ENCODE measurements at regions not wholly inside any gene's neighbourhood (a gene's known extent, or its start where the extent isn't known, plus 50 kb on each side); places are given as distances from the start of the nearest gene placed in this dataset.
A peak's percentile ranks its signal among the peaks of the same experiment; 100 is the strongest.

- TF ChIP-seq CTCF (IDR thresholded peaks at IDR 0.05; ENCODE audit: insufficient read depth, low read depth, low read length, missing control alignments): no peak
- H3K4me3 ChIP-seq (ENCODE audit: low read length): no peak overlapping the region
- no peak for DNase-seq (ENCODE audit: low read depth)
Measured at GRCh38 chr13:64311948-64312347, 2896.3 kb upstream of the PCDH20 start.

GRCh38 chr13:64311112-64311511 is 2895.5 kb upstream of the PCDH20 start:
- no peak overlapping the region for H3K4me3 ChIP-seq (ENCODE audit: low read length)
- no peak for TF ChIP-seq CTCF (IDR thresholded peaks at IDR 0.05; ENCODE audit: insufficient read depth, low read depth, low read length, missing control alignments)
- DNase-seq (ENCODE audit: low read depth): no peak

GRCh38 chr13:64305246-64305645 is 2889.6 kb upstream of the PCDH20 start:
- H3K4me3 ChIP-seq (ENCODE audit: low read length): no peak overlapping the region
- peak; percentile 49 for DNase-seq (ENCODE audit: low read depth)
- no peak for TF ChIP-seq CTCF (IDR thresholded peaks at IDR 0.05; ENCODE audit: insufficient read depth, low read depth, low read length, missing control alignments)

- H3K4me3 ChIP-seq (ENCODE audit: low read length): no peak overlapping the region
- DNase-seq (ENCODE audit: low read depth): no peak
- TF ChIP-seq CTCF (IDR thresholded peaks at IDR 0.05; ENCODE audit: insufficient read depth, low read depth, low read length, missing control alignments): no peak
Measured at GRCh38 chr13:64300239-64300638, 2884.6 kb upstream of the PCDH20 start.

- TF ChIP-seq CTCF (IDR thresholded peaks at IDR 0.05; ENCODE audit: insufficient read depth, low read depth, low read length, missing control alignments): no peak
- H3K4me3 ChIP-seq (ENCODE audit: low read length): no peak overlapping the region
- peak; percentile 10 for DNase-seq (ENCODE audit: low read depth)
Measured at GRCh38 chr13:64293923-64294322, 2878.3 kb upstream of the PCDH20 start.

GRCh38 chr13:64289702-64290101 is 2874.1 kb upstream of the PCDH20 start:
- TF ChIP-seq CTCF (IDR thresholded peaks at IDR 0.05; ENCODE audit: insufficient read depth, low read depth, low read length, missing control alignments): no peak
- DNase-seq (ENCODE audit: low read depth): no peak
- no peak overlapping the region for H3K4me3 ChIP-seq (ENCODE audit: low read length)

GRCh38 chr13:64283926-64284325 is 2868.3 kb upstream of the PCDH20 start:
- DNase-seq (ENCODE audit: low read depth): no peak

More at GRCh38 chr13:64283926-64284325, 2868.3 kb upstream of the PCDH20 start:
- no peak for TF ChIP-seq CTCF (IDR thresholded peaks at IDR 0.05; ENCODE audit: insufficient read depth, low read depth, low read length, missing control alignments)
- no peak overlapping the region for H3K4me3 ChIP-seq (ENCODE audit: low read length)

Data from epithelial cell of esophagus (primary cell).